C4-2B (cell line): ENCODE measurements at regions not wholly inside any gene's neighbourhood (a gene's known extent, or its start where the extent isn't known, plus 50 kb on each side); places are given as distances from the start of the nearest gene placed in this dataset.

Experiments
- CTCF ChIP-seq: fragments of 450-650 bp; conservative IDR thresholded peaks from 2 replicates; pipeline ENCODE4 v1.5.1; 2017; ENCODE audit warnings: mild to moderate bottlenecking
- ZFX ChIP-seq: fragments of 450-650 bp; IDR thresholded peaks from 2 replicates; pipeline ENCODE4 v1.6.1; 2017

DNA sequence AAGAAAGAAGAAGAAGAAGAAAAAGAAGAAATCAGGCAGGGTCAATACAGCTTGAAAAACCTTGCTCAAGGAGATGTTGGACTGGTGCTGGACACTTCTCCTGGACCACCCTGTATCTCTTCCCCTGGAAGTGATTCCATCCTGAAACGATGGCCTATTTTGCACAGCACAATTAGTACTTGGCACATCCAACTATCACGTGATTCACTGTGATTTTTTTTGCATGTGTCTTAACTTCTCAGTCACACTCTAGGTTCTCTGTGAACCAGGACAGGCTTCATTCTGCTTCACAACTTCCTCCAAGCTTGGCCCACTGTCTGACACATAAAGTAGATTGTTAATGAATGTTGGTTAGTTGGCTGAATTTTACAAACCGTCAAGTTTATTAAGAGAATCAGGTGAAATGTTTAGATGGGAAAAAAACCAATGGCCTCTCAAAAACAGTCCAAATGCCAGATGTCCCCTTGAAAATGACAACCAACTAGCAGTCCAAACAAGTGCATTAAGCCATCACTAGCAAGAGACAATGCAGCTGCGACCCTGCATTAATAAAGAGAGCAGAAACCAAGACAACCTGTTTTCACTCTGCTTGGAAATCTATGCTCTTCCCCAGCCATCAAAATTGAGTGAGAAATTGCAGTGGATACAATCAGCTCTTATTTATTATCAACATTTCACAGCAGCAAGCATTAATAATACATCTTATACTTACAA, 300.0 kb upstream of the CHAC2 start:
- TF ChIP-seq CTCF (no peak), ZFX (no peak)
